IMR-90 (cell line): ENCODE measurements at regions not wholly inside any gene's neighbourhood (a gene's known extent, or its start where the extent isn't known, plus 50 kb on each side); places are given as distances from the start of the nearest gene placed in this dataset.

ENCODE experiments used
- ATAC-seq: fragments of 200-7000 bp; cut with Tn5 transposase; 2 replicates; pipeline ENCODE4 v1.9.1; 2020; ENCODE audit warnings: low read depth, mild to moderate bottlenecking, moderate library complexity
- BruUV-seq: library from RNA; stranded (reverse); fragments of 400-500 nt; replicated peaks from 2 replicates; lab custom pipeline; 2021; lab: Mats Ljungman, UMichigan
- CTCF ChIA-PET: fragments of 300-600 bp; formaldehyde crosslinking; extraction: SDS; loops from one replicate; lab custom pipeline; 2021; ENCODE audit warnings: antibody characterized with exemption; lab: Yijun Ruan, JAX
- POLR2A ChIA-PET: fragments of 300-600 bp; sonication (Branson Sonifier 250); formaldehyde crosslinking; loops from one replicate; lab custom pipeline; 2022; ENCODE audit warnings: antibody characterized with exemption; ENCODE audit not compliant: unreplicated experiment; lab: Charles Lee
- DNase-seq: peaks from one replicate; pipeline ENCODE4 v3.0.0; 2013
- H2AFZ ChIP-seq: replicated peaks from 2 replicates; pipeline ENCODE3; 2013; ENCODE audit warnings: low read length, mild to moderate bottlenecking; ENCODE audit not compliant: poor library complexity
- H2AK5ac ChIP-seq: 2 replicates; pipeline ENCODE4 v1.6.1; 2013; ENCODE audit warnings: low read depth, low read length, inconsistent platforms
- H2AK9ac ChIP-seq: replicated peaks from 2 replicates; pipeline ENCODE3; 2013; ENCODE audit warnings: mild to moderate bottlenecking, low read depth, low read length, moderate library complexity; ENCODE audit not compliant: poor library complexity
- H2BK120ac ChIP-seq: 2 replicates; pipeline ENCODE4 v1.6.1; 2013; ENCODE audit warnings: low read depth, low read length, inconsistent platforms
- H2BK15ac ChIP-seq: 3 replicates; pipeline ENCODE4 v1.6.1; 2013; ENCODE audit warnings: low read depth, low read length, inconsistent platforms
- H2BK20ac ChIP-seq: 2 replicates; pipeline ENCODE4 v1.6.1; 2013; ENCODE audit warnings: low read depth, mild to moderate bottlenecking, inconsistent platforms, low read length, moderate library complexity
- H2BK5ac ChIP-seq: 2 replicates; pipeline ENCODE4 v1.6.1; 2013; ENCODE audit warnings: mild to moderate bottlenecking, low read depth, low read length, inconsistent platforms; ENCODE audit not compliant: poor library complexity, severe bottlenecking
- H3K14ac ChIP-seq: replicated peaks from 2 replicates; pipeline ENCODE4 v1.6.1; 2013; ENCODE audit warnings: low read depth, low read length, inconsistent platforms
- H3K18ac ChIP-seq: 2 replicates; pipeline ENCODE4 v1.6.1; 2013; ENCODE audit warnings: low read depth, low read length, control low read depth
- H3K23ac ChIP-seq: 2 replicates; pipeline ENCODE4 v1.6.1; 2013; ENCODE audit warnings: low read depth, low read length, inconsistent platforms
- H3K27ac ChIP-seq: 2 replicates; pipeline ENCODE4 v1.5.1; 2013; ENCODE audit warnings: mild to moderate bottlenecking, control low read depth, low read length; ENCODE audit not compliant: insufficient read depth
- H3K27me3 ChIP-seq: 2 replicates; pipeline ENCODE4 v1.6.1; 2013; ENCODE audit warnings: low read length; ENCODE audit not compliant: control insufficient read depth, insufficient read depth
- H3K36me3 ChIP-seq: 2 replicates; pipeline ENCODE4 v1.6.1; 2013; ENCODE audit warnings: low read length, mixed read lengths; ENCODE audit not compliant: control insufficient read depth, insufficient read depth
- H3K4ac ChIP-seq: 2 replicates; pipeline ENCODE4 v1.6.1; 2013; ENCODE audit warnings: low read depth, low read length, inconsistent platforms
- H3K4me1 ChIP-seq: 2 replicates; pipeline ENCODE4 v1.6.1; 2013; ENCODE audit warnings: low read length, mixed read lengths; ENCODE audit not compliant: control insufficient read depth, insufficient read depth
- H3K4me2 ChIP-seq: 2 replicates; pipeline ENCODE4 v1.6.1; 2013; ENCODE audit warnings: low read depth, mild to moderate bottlenecking, control low read depth, low read length, moderate library complexity
- H3K4me3 ChIP-seq: 2 replicates; pipeline ENCODE4 v1.5.1; 2013; ENCODE audit warnings: low read depth, mild to moderate bottlenecking, control low read depth, low read length, moderate library complexity; ENCODE audit not compliant: insufficient read depth
- H3K56ac ChIP-seq: 2 replicates; pipeline ENCODE4 v1.6.1; 2013; ENCODE audit warnings: low read length, inconsistent platforms; ENCODE audit not compliant: insufficient read depth; ENCODE audit errors: extremely low read depth
- H3K79me1 ChIP-seq, 2 experiments: 2 replicates each; pipeline ENCODE4 v1.6.1; 2013; ENCODE audit warnings: low read length in 2 of 2, inconsistent platforms in 1 of 2, low read depth in 1 of 2
- H3K9ac ChIP-seq: 2 replicates; pipeline ENCODE4 v1.6.1; 2013; ENCODE audit warnings: low read depth, low read length, control low read depth
- H3K9me1 ChIP-seq: 2 replicates; pipeline ENCODE4 v1.6.1; 2013; ENCODE audit warnings: low read length, inconsistent platforms; ENCODE audit not compliant: insufficient read depth
- H3K9me3 ChIP-seq: 2 replicates; pipeline ENCODE4 v1.6.1; 2013; ENCODE audit warnings: low read length; ENCODE audit not compliant: control insufficient read depth, insufficient read depth
- H4K20me1 ChIP-seq: 2 replicates; pipeline ENCODE4 v1.6.1; 2013; ENCODE audit warnings: low read length, inconsistent platforms; ENCODE audit not compliant: insufficient read depth
- H4K5ac ChIP-seq: 2 replicates; pipeline ENCODE4 v1.6.1; 2013; ENCODE audit warnings: mild to moderate bottlenecking, low read depth, low read length, control low read depth
- H4K8ac ChIP-seq, 2 experiments: 2 replicates each; pipeline ENCODE4 v1.6.1; 2013; ENCODE audit warnings: low read depth in 2 of 2, low read length in 2 of 2, control low read depth in 1 of 2, inconsistent platforms in 1 of 2
- H4K91ac ChIP-seq: 2 replicates; pipeline ENCODE4 v1.6.1; 2013; ENCODE audit warnings: low read depth, low read length, inconsistent platforms; ENCODE audit not compliant: insufficient read depth
- BHLHE40 ChIP-seq: fragments of 150-350 bp; IDR thresholded peaks from 2 replicates; pipeline ENCODE4 v1.6.1; 2016; ENCODE audit warnings: mild to moderate bottlenecking, low read depth, low read length
- CEBPB ChIP-seq: IDR thresholded peaks from 2 replicates; pipeline ENCODE4 v1.6.1; 2012; ENCODE audit warnings: low read depth, low read length, improper control_type of control experiment
- MAFK ChIP-seq: IDR thresholded peaks from 2 replicates; pipeline ENCODE4 v1.6.1; 2012; ENCODE audit warnings: low read depth, low read length, improper control_type of control experiment
- MAZ ChIP-seq: IDR thresholded peaks from 2 replicates; pipeline ENCODE4 v1.6.1; 2012; ENCODE audit warnings: low read depth, mild to moderate bottlenecking, low read length, improper control_type of control experiment, moderate library complexity, borderline replicate concordance
- MXI1 ChIP-seq: IDR thresholded peaks from 2 replicates; pipeline ENCODE4 v1.6.1; 2012; ENCODE audit warnings: low read depth, mild to moderate bottlenecking, low read length, moderate library complexity, borderline replicate concordance
- NFE2L2 ChIP-seq: fragments of 150-350 bp; IDR thresholded peaks from 2 replicates; pipeline ENCODE4 v1.6.1; 2016; ENCODE audit warnings: low read depth, mild to moderate bottlenecking, low read length
- POLR2A ChIP-seq: IDR thresholded peaks from 2 replicates; pipeline ENCODE4 v1.6.1; 2012; ENCODE audit warnings: mild to moderate bottlenecking, low read depth, low read length
- RAD21 ChIP-seq: IDR thresholded peaks from 2 replicates; pipeline ENCODE4 v1.6.1; 2012; ENCODE audit warnings: low read length, improper control_type of control experiment
- RCOR1 ChIP-seq: IDR thresholded peaks from 2 replicates; pipeline ENCODE4 v1.6.1; 2012; ENCODE audit warnings: mild to moderate bottlenecking, low read length, improper control_type of control experiment; ENCODE audit not compliant: insufficient replicate concordance
- RFX5 ChIP-seq: IDR thresholded peaks from 2 replicates; pipeline ENCODE4 v1.8.0; 2012; ENCODE audit warnings: low read depth, mild to moderate bottlenecking, low read length, moderate library complexity
- SMC3 ChIP-seq: fragments of 150-350 bp; IDR thresholded peaks from 2 replicates; pipeline ENCODE4 v1.6.1; 2016; ENCODE audit warnings: low read depth, mild to moderate bottlenecking, antibody characterized with exemption, low read length, moderate library complexity
- WGBS, 2 experiments: methylation state at CpG; one replicate each; pipeline versions ENCODE4 v1.1.5 to v1.1.7; 2013; ENCODE audit warnings: missing lambda C conversion rate in 2 of 2; ENCODE audit not compliant: insufficient read length in 1 of 2; ENCODE audit errors: extremely low coverage in 2 of 2; 5-methylcytosine and 5-hydroxymethylcytosine counted together
- dilution Hi-C: fragments of 300-500 bp; cut with HindIII; formaldehyde crosslinking; loops from one replicate; pipeline ENCODE4 v1.14.3; 2018; ENCODE audit warnings: low sequenced_read_pairs; ENCODE audit not compliant: unreplicated experiment
- in situ Hi-C: fragments of 300-500 bp; cut with MboI; formaldehyde crosslinking; loops from 3 replicates; pipeline ENCODE4 v1.14.3; 2019; ENCODE audit warnings: low sequenced_read_pairs, inconsistent platforms, mixed read lengths
- intact Hi-C: fragments of 100-400 bp; cut with micrococcal nuclease; formaldehyde crosslinking; loops from 2 replicates; pipeline ENCODE4 v1.10.0; 2022
- TF ChIP-seq, protein P1 (sequence below): fragments of 150-350 bp; IDR thresholded peaks from 2 replicates; pipeline ENCODE4 v1.6.1; 2016; ENCODE audit warnings: low read depth, mild to moderate bottlenecking, low read length, moderate library complexity, borderline replicate concordance
- TF ChIP-seq, protein P2 (sequence below): conservative IDR thresholded peaks from 2 replicates; pipeline ENCODE4 v1.5.1; 2012; ENCODE audit warnings: mild to moderate bottlenecking, low read depth, low read length, improper control_type of control experiment

DNA sequence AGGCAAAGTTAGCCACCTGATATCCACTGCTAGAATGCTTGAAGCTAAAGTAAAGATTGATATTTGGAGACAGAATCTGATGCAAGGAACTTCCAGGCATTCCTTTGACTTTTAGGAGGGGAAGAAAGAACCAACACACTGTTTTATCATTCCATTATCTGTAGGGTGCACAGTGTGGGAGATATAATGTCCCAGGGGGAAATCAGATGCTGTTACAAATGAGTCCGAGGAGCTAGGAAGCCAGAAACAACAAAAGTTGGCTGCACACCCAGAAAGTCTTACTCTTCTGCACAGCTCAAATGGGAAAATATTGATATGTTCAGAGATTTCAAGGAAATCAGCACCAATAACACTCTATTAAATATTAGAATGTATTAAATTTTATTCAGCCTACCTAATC, 113.6 kb upstream of the ROBO1 start:
- ChIA-PET POLR2A (no interaction called here), CTCF (no interaction called here)
- Histone ChIP-seq H2AK9ac (no peak overlapping the region), H2BK120ac (no peak overlapping the region), H3K9ac (no peak overlapping the region), H2BK5ac (no peak overlapping the region), H3K27ac (no peak overlapping the region), H3K4me1 (no peaks in the 10 kb centered on the region), H3K23ac (no peak overlapping the region), H3K79me1 (no peaks in the 10 kb centered on the region), H3K36me3 (no peaks in the 10 kb centered on the region), H4K20me1 (no peaks in the 10 kb centered on the region), H2BK20ac (no peak overlapping the region), H4K91ac (no peak overlapping the region), H2BK15ac (no peak overlapping the region), H3K4me2 (no peak overlapping the region), H4K5ac (no peak overlapping the region), H3K4me3 (no peak overlapping the region), H3K4ac (no peak overlapping the region), H3K56ac (no peak overlapping the region), H4K8ac (no peak overlapping the region), H3K9me3 (peaks cover 4% of the 10 kb centered on the region), H3K14ac (no peak overlapping the region), H3K18ac (no peak overlapping the region), H3K9me1 (no peaks in the 10 kb centered on the region), H2AK5ac (no peak overlapping the region), H2AFZ (no peak overlapping the region), H3K27me3 (no peaks in the 10 kb centered on the region)
- dilution Hi-C loops (no loop called here), intact Hi-C loops (no loop called here), in situ Hi-C loops (no loop called here)
- ATAC-seq = no peak
- no peak for DNase-seq
- no CpG with 5 or more reads among the region's 1 CpG for WGBS, 2 experiments
- TF ChIP-seq MAFK (no peak), BHLHE40 (no peak), POLR2A (no peak), SMC3 (no peak), CEBPB (no peak), RCOR1 (no peak), MAZ (no peak), MXI1 (no peak), NFE2L2 (no peak), RAD21 (no peak), RFX5 (no peak)
- TF ChIP-seq, protein P1, sequence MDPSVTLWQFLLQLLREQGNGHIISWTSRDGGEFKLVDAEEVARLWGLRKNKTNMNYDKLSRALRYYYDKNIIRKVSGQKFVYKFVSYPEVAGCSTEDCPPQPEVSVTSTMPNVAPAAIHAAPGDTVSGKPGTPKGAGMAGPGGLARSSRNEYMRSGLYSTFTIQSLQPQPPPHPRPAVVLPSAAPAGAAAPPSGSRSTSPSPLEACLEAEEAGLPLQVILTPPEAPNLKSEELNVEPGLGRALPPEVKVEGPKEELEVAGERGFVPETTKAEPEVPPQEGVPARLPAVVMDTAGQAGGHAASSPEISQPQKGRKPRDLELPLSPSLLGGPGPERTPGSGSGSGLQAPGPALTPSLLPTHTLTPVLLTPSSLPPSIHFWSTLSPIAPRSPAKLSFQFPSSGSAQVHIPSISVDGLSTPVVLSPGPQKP = no peak
- TF ChIP-seq, protein P2, sequence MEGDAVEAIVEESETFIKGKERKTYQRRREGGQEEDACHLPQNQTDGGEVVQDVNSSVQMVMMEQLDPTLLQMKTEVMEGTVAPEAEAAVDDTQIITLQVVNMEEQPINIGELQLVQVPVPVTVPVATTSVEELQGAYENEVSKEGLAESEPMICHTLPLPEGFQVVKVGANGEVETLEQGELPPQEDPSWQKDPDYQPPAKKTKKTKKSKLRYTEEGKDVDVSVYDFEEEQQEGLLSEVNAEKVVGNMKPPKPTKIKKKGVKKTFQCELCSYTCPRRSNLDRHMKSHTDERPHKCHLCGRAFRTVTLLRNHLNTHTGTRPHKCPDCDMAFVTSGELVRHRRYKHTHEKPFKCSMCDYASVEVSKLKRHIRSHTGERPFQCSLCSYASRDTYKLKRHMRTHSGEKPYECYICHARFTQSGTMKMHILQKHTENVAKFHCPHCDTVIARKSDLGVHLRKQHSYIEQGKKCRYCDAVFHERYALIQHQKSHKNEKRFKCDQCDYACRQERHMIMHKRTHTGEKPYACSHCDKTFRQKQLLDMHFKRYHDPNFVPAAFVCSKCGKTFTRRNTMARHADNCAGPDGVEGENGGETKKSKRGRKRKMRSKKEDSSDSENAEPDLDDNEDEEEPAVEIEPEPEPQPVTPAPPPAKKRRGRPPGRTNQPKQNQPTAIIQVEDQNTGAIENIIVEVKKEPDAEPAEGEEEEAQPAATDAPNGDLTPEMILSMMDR = no peak
- no TSS peak for BruUV-seq
